Endothelial cell of umbilical vein (primary cell): ENCODE measurements at regions not wholly inside any gene's neighbourhood (a gene's known extent, or its start where the extent isn't known, plus 50 kb on each side); places are given as distances from the start of the nearest gene placed in this dataset.

ENCODE experiments used
- CTCF ChIP-seq, 2 donors: IDR thresholded peaks; 1 replicate in 1 of 2; 2 replicates in 1 of 2; pipeline ENCODE4 v1.5.1; 2011; ENCODE audit warnings: low read length in 2 of 2, mild to moderate bottlenecking in 2 of 2, moderate library complexity in 2 of 2, control low read depth in 1 of 2, inconsistent platforms in 1 of 2, low read depth in 1 of 2; ENCODE audit not compliant: insufficient read depth in 1 of 2; ENCODE audit errors: extremely low read depth in 1 of 2
- EZH2 ChIP-seq: IDR thresholded peaks from 2 replicates; pipeline ENCODE4 v1.6.1; 2012; ENCODE audit warnings: borderline replicate concordance, low read depth, mild to moderate bottlenecking, moderate library complexity, low read length, inconsistent platforms; ENCODE audit not compliant: severe bottlenecking
- FOS ChIP-seq: IDR thresholded peaks from 2 replicates; pipeline ENCODE4 v1.6.1; 2011; ENCODE audit warnings: mild to moderate bottlenecking, low read length, moderate library complexity, borderline replicate concordance; ENCODE audit not compliant: insufficient read depth
- GATA2 ChIP-seq: IDR thresholded peaks from 2 replicates; pipeline ENCODE4 v1.7.0; 2011; ENCODE audit warnings: low read depth, mild to moderate bottlenecking, moderate library complexity, mixed read lengths, low read length; ENCODE audit not compliant: insufficient read length, insufficient read depth
- POLR2A ChIP-seq: IDR thresholded peaks from 2 replicates; pipeline ENCODE4 v1.6.1; 2012; ENCODE audit warnings: low read depth, mild to moderate bottlenecking, control low read depth, low read length
- POLR2AphosphoS5 ChIP-seq: IDR thresholded peaks from 2 replicates; pipeline ENCODE4 v1.6.1; 2012; ENCODE audit warnings: low read depth, mild to moderate bottlenecking, control low read depth, low read length, moderate library complexity; ENCODE audit not compliant: insufficient read depth

GRCh38 chr2:221323513-221323912 lies 248.6 kb downstream of the EPHA4 start:
- no peak for TF ChIP-seq CTCF (IDR thresholded peaks at IDR 0.05; ENCODE audit: extremely low read depth in 1 of 2, insufficient read depth in 1 of 2, low read depth in 1 of 2, low read length in 2 of 2)
- TF ChIP-seq EZH2, result no peak
- TF ChIP-seq POLR2A, result no peak
- no peak for TF ChIP-seq POLR2AphosphoS5
- TF ChIP-seq FOS, result no peak
- no peak for TF ChIP-seq GATA2
